ENCODE measurements at regions not wholly inside any gene's neighbourhood (a gene's known extent, or its start where the extent isn't known, plus 50 kb on each side); places are given as distances from the start of the nearest gene placed in this dataset.

DNA sequence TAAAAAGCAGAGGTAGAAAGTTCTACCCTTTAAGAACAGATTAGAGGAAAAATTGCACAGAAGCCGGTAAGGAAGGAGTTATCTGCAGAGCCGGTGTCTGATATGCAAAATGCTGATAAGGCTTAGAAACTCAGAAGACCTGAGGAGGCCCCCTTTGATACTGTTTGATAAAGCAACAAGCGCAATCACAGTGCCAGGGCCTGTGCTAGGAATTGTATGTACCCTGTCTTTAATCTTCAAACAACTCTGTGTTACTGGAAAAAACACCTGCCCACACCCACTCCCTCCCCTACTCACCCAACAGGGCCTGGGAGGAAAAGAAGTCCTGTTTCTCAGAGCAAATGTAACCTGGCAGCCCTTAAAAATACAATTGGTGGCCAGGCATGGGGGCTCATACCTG lies 112.7 kb upstream of the FUT8 start:
- no peak for DNase-seq (ENCODE audit: low read depth)
- TF ChIP-seq, protein P1, sequence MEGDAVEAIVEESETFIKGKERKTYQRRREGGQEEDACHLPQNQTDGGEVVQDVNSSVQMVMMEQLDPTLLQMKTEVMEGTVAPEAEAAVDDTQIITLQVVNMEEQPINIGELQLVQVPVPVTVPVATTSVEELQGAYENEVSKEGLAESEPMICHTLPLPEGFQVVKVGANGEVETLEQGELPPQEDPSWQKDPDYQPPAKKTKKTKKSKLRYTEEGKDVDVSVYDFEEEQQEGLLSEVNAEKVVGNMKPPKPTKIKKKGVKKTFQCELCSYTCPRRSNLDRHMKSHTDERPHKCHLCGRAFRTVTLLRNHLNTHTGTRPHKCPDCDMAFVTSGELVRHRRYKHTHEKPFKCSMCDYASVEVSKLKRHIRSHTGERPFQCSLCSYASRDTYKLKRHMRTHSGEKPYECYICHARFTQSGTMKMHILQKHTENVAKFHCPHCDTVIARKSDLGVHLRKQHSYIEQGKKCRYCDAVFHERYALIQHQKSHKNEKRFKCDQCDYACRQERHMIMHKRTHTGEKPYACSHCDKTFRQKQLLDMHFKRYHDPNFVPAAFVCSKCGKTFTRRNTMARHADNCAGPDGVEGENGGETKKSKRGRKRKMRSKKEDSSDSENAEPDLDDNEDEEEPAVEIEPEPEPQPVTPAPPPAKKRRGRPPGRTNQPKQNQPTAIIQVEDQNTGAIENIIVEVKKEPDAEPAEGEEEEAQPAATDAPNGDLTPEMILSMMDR (conservative IDR thresholded peaks at IDR 0.05; ENCODE audit: low read length), result no peak
- H3K4me3 ChIP-seq (ENCODE audit: low read length), result no peak overlapping the region

DNA sequence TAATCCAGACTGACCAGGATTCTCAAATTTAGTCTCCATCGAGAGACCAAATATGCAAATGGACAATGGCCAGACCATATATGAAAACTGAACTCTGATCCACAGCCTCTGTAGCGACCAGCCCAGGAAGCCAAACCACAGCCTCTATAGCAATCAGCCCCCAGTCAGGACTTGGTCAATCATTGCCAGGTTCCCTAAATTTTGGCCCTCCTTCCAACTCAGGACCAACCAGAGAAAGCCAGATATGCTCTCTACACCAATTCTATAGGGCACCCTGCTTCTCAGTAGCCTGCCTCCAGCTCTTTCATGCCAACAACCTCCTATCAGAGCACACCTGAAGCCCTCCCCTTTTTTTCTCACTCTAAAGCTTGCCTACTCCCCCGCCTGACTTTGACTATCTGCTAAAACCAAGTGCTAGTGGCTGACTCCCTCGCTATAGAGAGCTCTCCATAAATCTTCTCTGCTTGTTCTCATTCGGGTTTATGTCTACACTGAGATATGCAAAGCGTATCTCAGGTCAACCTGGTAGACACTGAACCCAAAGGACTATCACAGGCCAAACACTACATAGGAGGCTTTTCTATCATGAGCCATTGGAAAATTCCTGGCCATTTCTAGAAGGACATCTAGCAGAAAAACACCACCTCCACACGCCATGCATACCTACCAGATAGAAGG lies 110.5 kb upstream of the FUT8 start:
- TF ChIP-seq, protein P1 (conservative IDR thresholded peaks at IDR 0.05; ENCODE audit: low read length), result no peak
- no peak for DNase-seq (ENCODE audit: low read depth)

DNA sequence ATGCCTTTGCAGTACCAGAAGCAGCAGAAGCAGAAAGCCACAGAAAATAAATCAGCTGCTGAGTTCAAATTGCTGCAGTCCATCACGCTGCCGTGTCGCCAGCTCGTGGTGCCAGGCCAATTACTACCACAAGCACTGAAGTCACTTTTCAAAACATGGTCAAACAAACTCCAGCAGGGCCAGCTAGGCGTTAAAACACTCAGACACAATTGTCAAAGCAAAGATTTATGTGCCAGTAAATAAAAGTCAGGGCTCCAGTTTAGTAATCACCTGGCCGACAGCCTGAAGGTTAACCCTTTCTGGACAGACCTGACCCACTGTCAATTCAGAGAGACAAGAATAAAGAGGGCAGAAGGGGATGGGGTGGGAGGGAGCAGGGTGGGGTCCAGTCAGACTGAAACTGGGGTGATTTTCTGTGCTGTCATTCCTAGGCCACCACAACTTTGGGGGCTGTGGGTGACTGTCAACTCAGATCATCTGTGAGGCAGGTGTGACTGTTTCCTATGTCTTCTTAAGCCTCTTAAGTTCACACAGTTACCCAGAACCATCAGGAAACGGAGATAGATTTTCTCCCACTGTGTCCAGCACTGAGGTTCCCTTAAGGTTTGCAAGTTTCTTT lies 109.8 kb upstream of the FUT8 start:
- peak; percentile 48 for DNase-seq (ENCODE audit: low read depth)
- TF ChIP-seq, protein P1 (conservative IDR thresholded peaks at IDR 0.05; ENCODE audit: low read length), result no peak

More for the DNA sequence above, 110.5 kb upstream of the FUT8 start:
- no peak overlapping the region for H3K4me3 ChIP-seq (ENCODE audit: low read length)

DNA sequence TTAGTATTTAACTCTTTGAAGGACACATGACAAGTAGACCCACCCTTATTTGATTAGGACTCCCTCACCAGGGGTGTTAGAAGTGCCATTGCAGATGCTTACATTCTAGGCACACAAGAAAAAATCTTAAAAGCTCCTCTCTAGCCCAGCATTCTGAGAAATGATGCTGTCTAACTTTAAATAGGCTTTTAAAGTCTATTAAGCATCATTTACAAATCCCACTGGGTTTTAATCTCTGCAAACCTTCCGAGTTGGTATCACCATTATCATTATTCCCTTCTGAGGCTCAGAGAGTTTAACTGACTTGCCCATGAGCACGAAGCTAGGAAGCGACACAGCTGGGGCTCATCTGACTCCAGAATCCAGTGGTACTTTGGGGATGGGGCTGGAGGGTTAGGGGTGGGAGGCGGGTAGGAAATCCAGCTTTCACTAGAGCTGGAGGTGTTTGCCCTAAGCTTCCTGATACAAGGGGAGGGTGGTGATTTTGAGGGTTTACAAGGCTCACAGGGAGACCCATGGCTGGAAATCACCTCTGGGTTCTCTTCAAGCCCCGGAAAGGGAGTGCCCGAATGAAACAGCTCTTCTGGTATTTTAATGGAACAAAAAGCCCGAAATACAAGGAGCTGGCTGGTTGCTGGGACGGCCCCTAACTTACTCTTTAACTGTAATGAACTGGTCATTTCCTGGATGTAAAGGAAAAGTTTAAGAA lies 109.2 kb upstream of the FUT8 start:
- TF ChIP-seq, protein P1 (conservative IDR thresholded peaks at IDR 0.05; ENCODE audit: low read length), result no peak
- no peak overlapping the region for H3K4me3 ChIP-seq (ENCODE audit: low read length)
- peak; percentile 21 for DNase-seq (ENCODE audit: low read depth)

More for the DNA sequence above, 109.8 kb upstream of the FUT8 start:
- H3K4me3 ChIP-seq (ENCODE audit: low read length), result no peak overlapping the region

DNA sequence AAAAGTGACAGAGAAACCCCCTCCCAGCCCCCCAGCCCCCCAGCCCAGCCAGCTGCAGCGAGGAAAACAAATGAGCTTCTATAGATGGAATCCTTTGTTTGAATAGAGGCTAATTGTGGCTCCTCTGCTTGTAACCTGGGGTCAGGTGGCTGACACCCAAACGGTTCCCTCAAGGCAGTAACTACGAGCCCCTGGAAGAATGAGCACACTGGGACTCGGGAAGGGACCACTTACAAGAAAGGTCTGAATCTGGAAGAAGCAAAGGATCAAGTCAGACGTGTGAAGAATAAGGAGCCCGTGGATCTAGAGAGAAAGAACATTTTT lies 108.7 kb upstream of the FUT8 start:
- TF ChIP-seq, protein P1 (conservative IDR thresholded peaks at IDR 0.05; ENCODE audit: low read length), result no peak
- no peak overlapping the region for H3K4me3 ChIP-seq (ENCODE audit: low read length)
- no peak for DNase-seq (ENCODE audit: low read depth)

DNA sequence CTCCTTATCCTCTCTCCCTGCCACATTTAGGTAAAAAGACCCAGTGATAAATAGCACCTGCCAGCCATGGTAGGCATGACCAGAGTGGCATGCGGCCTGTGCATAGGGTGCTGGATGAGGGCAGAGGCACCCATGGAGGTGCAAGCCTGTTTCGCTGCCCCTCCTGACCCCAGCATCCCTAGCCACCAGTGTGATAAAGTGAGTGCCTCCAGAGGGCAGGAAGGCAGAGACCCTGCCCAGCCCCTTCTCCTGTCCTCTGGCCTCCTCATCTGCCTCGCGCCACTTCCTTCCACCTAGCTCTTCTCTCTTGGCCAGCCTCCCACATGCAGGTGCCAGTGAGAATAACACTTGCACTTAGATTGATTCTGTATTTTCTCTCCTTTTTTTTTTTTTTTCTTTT lies 108.3 kb upstream of the FUT8 start:
- no peak overlapping the region for H3K4me3 ChIP-seq (ENCODE audit: low read length)
- TF ChIP-seq, protein P1 (conservative IDR thresholded peaks at IDR 0.05; ENCODE audit: low read length), result no peak
- DNase-seq (ENCODE audit: low read depth), result no peak

DNA sequence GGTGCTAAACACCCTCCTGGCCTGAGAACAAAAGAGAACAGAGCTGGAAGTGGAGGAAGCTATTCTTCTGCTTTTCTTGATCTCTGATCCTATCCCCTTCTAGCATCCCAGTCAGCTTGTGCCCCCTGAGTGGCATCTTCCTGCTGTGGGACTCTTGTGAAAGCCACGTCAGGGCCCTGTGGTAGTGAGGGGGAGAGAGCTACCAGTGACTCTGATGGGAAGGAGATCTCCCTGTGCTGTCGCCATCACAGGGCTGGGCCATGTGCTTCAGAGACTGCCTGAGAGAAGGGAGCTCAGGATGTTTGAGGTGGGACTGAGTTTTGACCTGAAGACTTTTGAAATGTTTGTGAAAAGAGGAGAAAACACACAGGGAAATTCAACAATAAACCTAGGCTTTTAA lies 107.6 kb upstream of the FUT8 start:
- no peak for DNase-seq (ENCODE audit: low read depth)
- TF ChIP-seq, protein P1 (conservative IDR thresholded peaks at IDR 0.05; ENCODE audit: low read length), result no peak

More for the DNA sequence above, 107.6 kb upstream of the FUT8 start:
- no peak overlapping the region for H3K4me3 ChIP-seq (ENCODE audit: low read length)
